Transverse colon (tissue), 4 donors: ENCODE measurements at regions not wholly inside any gene's neighbourhood (a gene's known extent, or its start where the extent isn't known, plus 50 kb on each side); places are given as distances from the start of the nearest gene placed in this dataset.
A peak's percentile ranks its signal among the peaks of the same experiment; 100 is the strongest.

Source experiments
- DNase-seq: peaks from one replicate; pipeline ENCODE4 v3.0.0-alpha.2; 2019
- H3K27ac ChIP-seq, 4 donors: fragments of 200-600 bp; sonication (generic); 2 replicates each; pipeline ENCODE4 v1.5.1; 2016 to 2018; ENCODE audit warnings: inconsistent platforms in 4 of 4
- H3K27me3 ChIP-seq: fragments of 200-600 bp; sonication (generic); 2 replicates; pipeline ENCODE4 v1.5.1; 2017; ENCODE audit warnings: inconsistent platforms
- H3K36me3 ChIP-seq, 4 donors: fragments of 200-600 bp; sonication (generic); 2 replicates each; pipeline ENCODE4 v1.5.1; 2017 to 2019; ENCODE audit warnings: inconsistent platforms in 4 of 4
- H3K4me1 ChIP-seq, 4 donors: fragments of 200-600 bp; sonication (generic); 2 replicates each; pipeline ENCODE4 v1.5.1; 2017 to 2020; ENCODE audit warnings: inconsistent platforms in 4 of 4
- H3K4me3 ChIP-seq, 4 donors: fragments of 200-600 bp; sonication (generic); 1 replicate in 1 of 4; 2 replicates in 3 of 4; pipeline versions ENCODE4 v1.5.1 to v1.6.1; 2017 to 2019; ENCODE audit warnings: inconsistent platforms in 4 of 4
- H3K9me3 ChIP-seq, 2 donors: fragments of 200-600 bp; sonication (generic); 2 replicates each; pipeline ENCODE4 v1.5.1; 2017 to 2019; ENCODE audit warnings: inconsistent platforms in 2 of 2
- CTCF ChIP-seq, 5 experiments: fragments of 200-600 bp in 3 of 5; fragments of 450-650 bp in 2 of 5; sonication (generic) in 3 of 5; IDR thresholded peaks; 1 replicate in 2 of 5; 2 replicates in 3 of 5; pipeline ENCODE4 v1.5.1; 2016 to 2017; ENCODE audit warnings: antibody characterized with exemption in 5 of 5, inconsistent platforms in 3 of 5, mild to moderate bottlenecking in 2 of 5, moderate library complexity in 1 of 5
- EP300 ChIP-seq: sonication (generic); formaldehyde crosslinking; IDR thresholded peaks from one replicate; pipeline ENCODE4 v1.6.1; 2017; ENCODE audit warnings: antibody characterized with exemption, low read depth
- POLR2A ChIP-seq: fragments of 450-650 bp; IDR thresholded peaks from one replicate; pipeline ENCODE4 v1.6.1; 2016; ENCODE audit warnings: antibody characterized with exemption, mild to moderate bottlenecking, moderate library complexity
- POLR2AphosphoS5 ChIP-seq, 3 donors: sonication (generic); formaldehyde crosslinking; IDR thresholded peaks; one replicate each; pipeline ENCODE4 v1.6.1; 2016; ENCODE audit warnings: antibody characterized with exemption in 3 of 3
- WGBS, 2 donors: methylation state at CpG; one replicate each; pipeline ENCODE4 v1.1.5; 2018; ENCODE audit warnings: low coverage in 1 of 2; 5-methylcytosine and 5-hydroxymethylcytosine counted together
- in situ Hi-C, 4 donors: fragments of 200-750 bp; cut with MboI; loops; one replicate each; pipeline versions ENCODE4 v1.15.0 to v1.15.1; 2017; ENCODE audit warnings: low sequenced_read_pairs in 3 of 4, low pct_ligation_motif_present in 1 of 4, low pct_unique_long_range_greater_than_20kb in 1 of 4
- intact Hi-C: fragments of 100-400 bp; cut with DNase I; formaldehyde crosslinking; loops from one replicate; pipeline ENCODE4 v1.15.1; 2023; ENCODE audit warnings: low total_unique reads

GRCh38 chr7:137084607-137085380, 216.3 kb downstream of the CHRM2 start:
- WGBS, 2 donors: 44 to 55% methylated on average over 4 to 5 of the region's 5 CpGs
- intact Hi-C loops: loop anchor here (5.0 kb wide), 1 partner anchor 392 kb away; no protein-coding TSS in a partner anchor
- in situ Hi-C loops: no loop called here

GRCh38 chr7:137082391-137082790, 213.9 kb downstream of the CHRM2 start:
- Histone ChIP-seq H3K27ac (peak overlapping the region; percentile 21 to 52 (median 35)), H3K36me3 (no peaks in the 10 kb centered on the region), H3K4me3 (no peak overlapping the region), H3K4me1 (peaks cover 0 to 19% (median 2%) of the 10 kb centered on the region in 4 donors), H3K27me3 (no peaks in the 10 kb centered on the region), H3K9me3 (no peaks in the 10 kb centered on the region)
- no peak for DNase-seq
- in situ Hi-C loops: no loop called here
- no peak for TF ChIP-seq CTCF (IDR thresholded peaks at IDR 0.05)
- TF ChIP-seq EP300: no peak
- TF ChIP-seq POLR2AphosphoS5 (IDR thresholded peaks at IDR 0.05): no peak
- TF ChIP-seq POLR2A: no peak
- intact Hi-C loops: no loop called here

More at GRCh38 chr7:137084607-137085380, 216.3 kb downstream of the CHRM2 start:
- H3K27me3 ChIP-seq: no peaks in the 10 kb centered on the region
- peaks cover 0 to 19% (median 2%) of the 10 kb centered on the region in 4 donors for H3K4me1 ChIP-seq
- H3K36me3 ChIP-seq: no peaks in the 10 kb centered on the region
- no peaks in the 10 kb centered on the region for H3K9me3 ChIP-seq
- TF ChIP-seq POLR2A: no peak
- H3K27ac ChIP-seq: no peak overlapping the region
- DNase-seq: no peak
- no peak overlapping the region for H3K4me3 ChIP-seq

- Histone ChIP-seq H3K4me1 (peaks cover 0 to 19% (median 2%) of the 10 kb centered on the region in 4 donors), H3K4me3 (no peak overlapping the region), H3K36me3 (no peaks in the 10 kb centered on the region), H3K27ac (peak overlapping the region in 3 of 4 donors; percentile 21 to 52 (median 43)), H3K9me3 (no peaks in the 10 kb centered on the region), H3K27me3 (no peaks in the 10 kb centered on the region)
- TF ChIP-seq POLR2A (no peak), POLR2AphosphoS5 (IDR thresholded peaks at IDR 0.05) (peak; percentile 67 to 76 (median 73))
- in situ Hi-C loops (no loop called here), intact Hi-C loops (no loop called here)
- peak; percentile 37 for DNase-seq
- WGBS, 2 donors: 23 to 53% methylated on average over 2 of the region's 2 CpGs
Observed at GRCh38 chr7:137081321-137082093, 213.1 kb downstream of the CHRM2 start.

- DNase-seq: no peak
- WGBS, 2 donors: 47 to 71% methylated on average over 2 to 5 of the region's 5 CpGs
- H3K27ac ChIP-seq: peak overlapping the region in 1 of 4 donors; percentile 11
- no peaks in the 10 kb centered on the region for H3K27me3 ChIP-seq
- in situ Hi-C loops (no loop called here), intact Hi-C loops (no loop called here)
- H3K4me3 ChIP-seq: no peak overlapping the region
- H3K4me1 ChIP-seq: peaks cover 0 to 19% (median 2%) of the 10 kb centered on the region in 4 donors
- H3K36me3 ChIP-seq: no peaks in the 10 kb centered on the region
- TF ChIP-seq EP300 (no peak), POLR2AphosphoS5 (IDR thresholded peaks at IDR 0.05) (no peak)
- H3K9me3 ChIP-seq: no peaks in the 10 kb centered on the region
Observed at GRCh38 chr7:137080516-137081203, 212.2 kb downstream of the CHRM2 start.

- no peak for DNase-seq
- intact Hi-C loops: no loop called here
- no peak overlapping the region for H3K27ac ChIP-seq
- in situ Hi-C loops: no loop called here
- H3K36me3 ChIP-seq: no peaks in the 10 kb centered on the region
- no peaks in the 10 kb centered on the region for H3K9me3 ChIP-seq
- H3K4me3 ChIP-seq: no peak overlapping the region
- TF ChIP-seq POLR2A (no peak), EP300 (no peak), CTCF (IDR thresholded peaks at IDR 0.05) (no peak), POLR2AphosphoS5 (IDR thresholded peaks at IDR 0.05) (no peak)
- peaks cover 0 to 19% (median 2%) of the 10 kb centered on the region in 4 donors for H3K4me1 ChIP-seq
- no peaks in the 10 kb centered on the region for H3K27me3 ChIP-seq
- 55 to 100% methylated on average over 1 to 2 of the region's 2 CpGs for WGBS, 2 donors
Observed at GRCh38 chr7:137078781-137079180, 210.3 kb downstream of the CHRM2 start.
